GM19328 (cell line): ENCODE measurements at regions not wholly inside any gene's neighbourhood (a gene's known extent, or its start where the extent isn't known, plus 50 kb on each side); places are given as distances from the start of the nearest gene placed in this dataset.

Experiments used
- ATAC-seq: cut with Tn5 transposase; IDR thresholded peaks from one replicate; pipeline ENCODE4 v1.9.1; 2021; ENCODE audit warnings: mild to moderate bottlenecking, moderate library complexity; ENCODE audit not compliant: unreplicated experiment

GRCh38 chr9:90419221-90419851 lies 223.3 kb downstream of the DIRAS2 start:
- ATAC-seq, result no peak

DNA sequence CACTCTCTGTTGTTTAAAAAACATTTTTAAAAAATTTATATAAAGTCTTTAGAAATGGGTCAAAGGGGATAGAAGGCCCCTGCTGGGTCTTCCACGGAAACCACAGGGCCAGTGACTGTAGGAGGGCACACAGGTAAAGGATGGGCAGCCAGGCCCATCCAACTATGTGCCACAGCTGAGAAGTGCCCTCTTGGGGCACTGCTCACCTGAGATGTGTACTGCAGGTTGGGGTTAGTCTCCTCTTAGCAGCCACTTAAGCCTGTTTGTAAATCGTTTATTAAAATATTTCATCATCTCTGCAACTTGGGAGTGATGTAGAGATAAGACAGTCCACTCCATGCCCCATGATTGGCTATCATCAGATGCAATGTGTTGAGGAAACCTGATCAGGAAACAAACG lies 222.4 kb downstream of the DIRAS2 start:
- no peak for ATAC-seq

DNA sequence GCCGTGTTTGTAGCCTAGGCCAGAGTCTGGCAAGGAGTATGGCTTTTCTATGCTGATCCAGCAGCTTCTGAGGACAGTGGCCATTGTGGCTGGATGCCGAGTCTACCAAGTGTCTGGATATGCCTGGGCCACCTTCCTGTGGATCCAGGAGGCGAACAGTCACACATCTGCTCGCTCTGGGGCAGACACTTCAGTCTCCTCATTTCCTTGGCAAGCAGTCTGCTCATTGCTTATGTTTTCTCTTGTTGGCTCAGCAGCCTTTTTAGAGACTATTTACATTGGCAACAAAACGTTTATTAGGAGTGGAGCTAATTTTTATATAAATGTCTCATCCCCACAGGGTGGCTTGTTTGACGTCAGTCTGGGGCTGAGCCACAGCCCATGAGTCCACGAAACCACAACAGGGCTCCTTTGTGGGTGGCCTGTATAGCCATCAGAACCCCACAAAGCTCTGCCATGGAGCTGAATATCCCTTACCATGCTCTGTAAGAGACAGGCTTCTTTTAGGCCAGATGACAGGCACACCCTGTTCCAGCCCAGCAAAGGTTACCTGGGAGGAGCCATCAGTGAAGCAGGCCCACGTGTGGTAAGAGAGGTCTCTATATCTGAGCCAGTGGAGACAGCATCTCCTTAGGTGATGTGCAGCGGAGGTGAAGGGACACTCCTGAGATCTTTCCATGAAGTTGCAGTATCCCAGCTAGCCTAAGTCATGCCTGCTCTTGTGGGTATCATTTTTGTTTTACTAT lies 221.7 kb downstream of the DIRAS2 start:
- ATAC-seq, result no peak

- no peak for ATAC-seq
Observed at GRCh38 chr9:90421786-90422185, 220.8 kb downstream of the DIRAS2 start.

DNA sequence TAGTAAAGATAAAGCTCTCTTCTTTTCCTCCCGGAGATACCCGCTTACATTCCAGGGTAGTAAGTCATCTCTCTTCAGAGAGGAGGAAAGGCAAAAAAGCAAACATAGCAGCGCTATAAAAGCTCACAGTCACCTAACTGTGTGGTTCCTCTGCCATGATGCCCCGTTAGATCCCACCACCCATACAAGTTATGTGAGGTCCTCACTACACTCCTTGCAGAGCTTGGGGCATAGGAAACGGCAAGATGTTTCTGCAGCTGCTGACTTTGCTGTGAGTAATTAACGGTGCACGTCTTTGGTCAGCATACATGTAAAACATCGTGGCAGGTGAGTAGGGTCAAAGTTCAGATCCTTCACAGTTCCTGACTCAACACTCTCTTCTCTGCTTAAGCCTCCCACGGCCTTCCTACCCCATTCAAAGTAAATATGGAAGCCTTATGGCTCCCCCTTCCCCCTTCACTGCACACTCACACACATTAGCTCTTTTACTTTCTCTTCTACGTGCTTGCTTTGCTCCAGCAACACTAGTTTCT lies 218.9 kb downstream of the DIRAS2 start:
- no peak for ATAC-seq

DNA sequence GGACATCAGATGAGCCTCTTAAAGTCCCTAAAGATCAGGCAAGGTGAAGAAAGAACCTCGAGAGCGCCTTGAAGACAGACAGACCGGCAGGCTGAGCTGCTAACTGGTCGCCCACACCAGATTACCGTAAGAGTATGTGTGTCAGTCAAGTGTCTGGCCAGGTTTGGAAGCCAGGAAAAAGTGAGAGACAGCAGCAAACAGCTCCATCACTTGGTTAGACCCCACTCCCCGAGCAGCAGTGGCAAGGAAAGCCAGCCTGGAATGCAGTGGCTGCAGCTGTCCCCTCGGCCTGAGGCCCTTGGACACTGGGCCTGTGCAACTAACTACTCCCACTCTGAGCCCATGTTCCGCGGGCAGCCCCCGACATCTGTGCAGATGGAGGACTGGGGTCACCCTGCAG lies 214.1 kb downstream of the DIRAS2 start:
- no peak for ATAC-seq

DNA sequence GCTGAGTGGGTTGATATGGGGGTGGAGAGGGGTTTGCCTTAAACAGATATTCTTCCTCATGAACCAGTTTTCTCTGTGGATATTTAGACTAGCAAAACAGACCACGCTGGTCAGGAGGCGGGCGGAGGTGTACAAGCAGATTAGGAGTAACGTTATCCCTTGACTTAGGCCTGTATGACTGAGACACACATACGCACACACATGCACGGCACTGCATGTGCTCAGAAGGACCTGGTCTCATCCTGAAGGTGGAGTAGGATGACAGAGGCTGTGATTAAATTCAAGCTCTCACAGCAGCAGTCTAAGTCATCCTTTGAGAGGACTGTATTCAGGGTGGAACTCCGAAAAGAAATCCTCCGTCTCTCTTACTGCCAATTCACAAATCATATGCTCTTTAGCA lies 209.7 kb downstream of the DIRAS2 start:
- no peak for ATAC-seq

DNA sequence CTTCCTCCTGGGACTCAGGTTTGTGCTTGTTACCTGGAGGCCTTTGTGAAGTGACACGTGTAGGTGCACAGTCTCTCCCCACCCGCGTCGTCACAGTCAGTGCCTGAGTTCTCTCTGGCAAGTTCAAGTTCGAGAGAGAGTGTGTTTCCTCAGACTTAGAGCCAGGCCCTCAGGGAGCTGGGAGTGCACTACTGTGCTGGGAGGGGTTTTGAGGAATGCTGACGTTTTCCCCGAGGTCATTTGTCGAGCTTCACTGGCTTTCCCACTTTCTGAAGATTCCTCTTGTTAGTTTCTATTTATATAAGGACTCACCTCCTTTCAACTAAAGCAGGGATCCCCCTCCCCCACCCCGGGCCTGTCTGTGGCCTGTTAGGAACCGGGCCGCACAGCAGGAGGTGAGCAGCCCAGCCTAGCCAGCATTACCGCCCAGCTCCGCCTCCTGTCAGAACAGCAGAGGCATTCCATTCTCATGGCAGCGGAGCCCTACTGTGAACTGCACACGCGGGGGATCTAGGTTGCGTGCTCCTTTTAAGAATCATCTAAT lies 209.2 kb downstream of the DIRAS2 start:
- ATAC-seq, result no peak

- ATAC-seq, result no peak
Observed at GRCh38 chr9:90441814-90442213, 200.8 kb downstream of the DIRAS2 start.

DNA sequence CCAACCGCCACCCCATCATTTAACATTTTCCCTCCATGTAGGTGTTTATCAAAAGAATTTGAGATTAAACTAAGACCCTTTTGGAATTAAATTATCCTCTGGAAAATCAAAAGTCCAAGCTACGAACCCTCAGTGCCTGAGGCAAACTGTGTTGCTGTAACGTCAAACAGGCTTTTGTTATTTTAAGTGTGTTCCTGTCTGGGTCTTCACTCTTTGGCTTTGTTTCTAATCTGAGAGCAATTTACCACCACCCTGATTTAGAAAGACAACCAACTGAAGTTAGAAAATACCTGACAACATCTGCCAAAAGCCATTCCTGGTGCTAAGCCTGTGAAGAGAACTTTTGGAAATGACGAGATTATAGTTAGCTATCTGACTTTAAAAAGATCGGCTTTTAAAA lies 199.9 kb downstream of the DIRAS2 start:
- no peak for ATAC-seq

GRCh38 chr9:90444609-90445204 lies 197.9 kb downstream of the DIRAS2 start:
- no peak for ATAC-seq

- no peak for ATAC-seq
Observed at GRCh38 chr9:90445391-90445790, 197.2 kb downstream of the DIRAS2 start.

GRCh38 chr9:90446200-90446948 lies 196.2 kb downstream of the DIRAS2 start:
- ATAC-seq, result no peak

DNA sequence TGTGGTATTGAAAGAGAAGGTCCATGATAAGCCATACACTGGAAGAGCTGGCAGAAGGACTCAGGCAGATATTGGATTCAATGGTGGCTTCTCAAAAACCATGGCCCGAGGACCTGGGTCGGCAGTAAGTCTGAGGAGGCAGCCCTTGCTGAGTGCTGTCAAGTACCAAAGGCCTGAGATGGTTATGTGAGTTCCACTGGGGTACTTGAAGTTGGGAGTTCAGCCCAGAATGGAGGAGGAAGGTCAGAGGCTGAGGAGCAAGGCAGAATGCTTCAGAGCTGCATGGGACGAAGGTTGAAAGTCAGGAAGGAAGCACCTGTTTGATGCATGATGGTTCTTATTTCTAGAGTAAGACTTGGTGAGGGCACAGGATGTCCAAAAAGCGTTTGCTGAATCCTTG lies 194.9 kb downstream of the DIRAS2 start:
- ATAC-seq, result no peak

DNA sequence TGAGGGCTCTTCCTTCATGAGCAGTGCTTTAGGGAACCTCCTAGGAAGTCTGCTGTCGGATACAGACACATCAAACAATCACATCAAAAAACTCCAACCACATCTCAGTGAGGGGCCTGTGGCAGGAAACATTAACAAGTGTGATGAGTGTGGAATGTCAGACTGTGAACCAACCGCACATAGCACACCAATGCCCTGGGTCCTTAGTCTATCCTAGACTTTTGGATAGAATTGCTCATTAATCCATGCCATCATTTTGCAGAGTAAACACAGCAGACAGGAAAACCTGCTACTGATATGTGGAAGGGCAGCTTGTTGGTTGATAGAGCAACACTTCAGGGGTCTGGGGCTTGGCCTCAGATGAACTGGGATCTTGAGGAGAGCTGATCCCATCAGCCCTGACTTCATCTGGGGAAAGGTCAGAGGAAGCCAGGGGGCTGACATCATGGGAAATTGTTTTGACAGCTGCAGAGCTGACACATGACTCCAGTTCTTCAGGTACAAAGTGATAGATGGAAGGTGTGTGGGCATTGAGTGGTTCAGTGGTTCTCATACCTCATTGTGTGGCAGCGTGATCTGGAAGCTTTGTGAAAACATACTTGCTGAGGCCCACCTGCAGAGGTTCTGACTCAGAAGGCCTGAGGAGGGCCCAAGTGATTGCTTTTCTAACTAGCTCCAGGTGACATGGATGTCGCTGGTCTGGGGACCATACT lies 193.3 kb downstream of the DIRAS2 start:
- ATAC-seq, result no peak

- no peak for ATAC-seq
Observed at GRCh38 chr9:90451804-90452203, 190.8 kb downstream of the DIRAS2 start.

- ATAC-seq, result no peak
Observed at GRCh38 chr9:90455316-90455715, 187.3 kb downstream of the DIRAS2 start.

GRCh38 chr9:90457386-90458190 lies 185.0 kb downstream of the DIRAS2 start:
- ATAC-seq, result no peak

GRCh38 chr9:90458485-90458884 lies 184.1 kb downstream of the DIRAS2 start:
- no peak for ATAC-seq

GRCh38 chr9:90459321-90459720 lies 183.3 kb downstream of the DIRAS2 start:
- peak; percentile 70 for ATAC-seq
